AML-193 (cell line): ENCODE measurements at regions not wholly inside any gene's neighbourhood (a gene's known extent, or its start where the extent isn't known, plus 50 kb on each side); places are given as distances from the start of the nearest gene placed in this dataset.
"Not testable (repeated sequence)": the region's sequence is repeated elsewhere in the genome, so short reads cannot be mapped to it uniquely, and the experiment has no call there.

Experiments
- DNase-seq, 2 experiments: peaks; one replicate each; lab custom pipeline; 2025; lab: John Stamatoyannopoulos, UW

- DNase-seq, result no peak
These were observed 512.3 kb downstream of the ZNF385D start for GRCh38 chr3:21238661-21239060.

GRCh38 chr3:21237638-21238037 lies 513.4 kb downstream of the ZNF385D start:
- no peak for DNase-seq

- no peak for DNase-seq
These were observed 515.5 kb downstream of the ZNF385D start for GRCh38 chr3:21235491-21235890.

- DNase-seq, result no peak
These were observed 516.1 kb downstream of the ZNF385D start for GRCh38 chr3:21234933-21235332.

DNA sequence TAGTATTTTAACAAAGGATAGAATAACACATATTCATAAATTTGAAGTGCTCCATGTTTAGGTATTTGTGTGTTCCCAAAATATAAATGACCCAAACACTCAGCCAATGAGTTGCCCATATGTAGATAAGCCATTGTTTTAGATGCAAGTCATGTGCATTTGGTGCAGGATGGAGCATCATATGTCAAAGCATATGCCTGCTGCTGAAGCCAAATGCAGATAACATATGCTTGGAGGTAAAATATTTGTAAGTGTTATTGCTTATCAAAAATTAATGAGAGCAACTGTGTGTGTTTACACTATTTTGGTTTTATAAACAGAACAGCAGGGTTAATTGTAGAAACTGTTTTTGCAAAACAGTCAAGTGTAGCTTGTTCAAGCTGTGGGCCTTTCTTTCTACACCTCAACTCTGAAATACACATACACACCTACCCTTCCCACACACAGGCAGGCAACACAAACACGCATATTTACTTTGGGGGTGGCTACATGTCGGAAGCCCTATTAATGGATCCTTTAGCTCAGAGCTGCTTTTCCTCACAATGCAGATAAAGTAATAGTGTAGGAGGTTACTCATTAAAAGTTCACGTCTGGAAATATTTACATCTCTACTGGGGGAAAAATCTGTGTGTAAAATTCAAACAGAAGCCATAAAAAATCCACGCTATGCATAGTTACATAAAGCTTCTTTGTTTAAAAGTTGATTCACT lies 521.4 kb downstream of the ZNF385D start:
- no peak for DNase-seq

DNA sequence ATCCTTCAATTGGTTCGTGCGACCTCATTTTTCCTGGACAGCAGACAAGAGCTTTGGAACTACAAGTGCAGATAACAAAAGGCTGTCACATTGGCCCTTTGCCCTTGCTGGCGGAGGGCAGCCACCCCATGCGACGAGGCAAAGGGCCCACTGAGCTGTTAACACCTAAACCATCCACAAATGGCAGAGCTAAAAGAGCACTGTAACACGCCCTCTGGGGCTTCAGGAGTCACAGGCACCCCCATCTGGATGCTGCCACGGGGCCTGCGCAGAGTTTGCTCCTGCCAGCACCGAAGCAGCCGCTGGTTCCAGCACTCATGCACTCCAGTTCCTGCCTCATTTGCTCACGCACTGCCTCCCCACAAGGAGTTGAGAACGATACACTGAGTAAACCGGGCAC lies 524.9 kb downstream of the ZNF385D start:
- DNase-seq, result no peak

DNA sequence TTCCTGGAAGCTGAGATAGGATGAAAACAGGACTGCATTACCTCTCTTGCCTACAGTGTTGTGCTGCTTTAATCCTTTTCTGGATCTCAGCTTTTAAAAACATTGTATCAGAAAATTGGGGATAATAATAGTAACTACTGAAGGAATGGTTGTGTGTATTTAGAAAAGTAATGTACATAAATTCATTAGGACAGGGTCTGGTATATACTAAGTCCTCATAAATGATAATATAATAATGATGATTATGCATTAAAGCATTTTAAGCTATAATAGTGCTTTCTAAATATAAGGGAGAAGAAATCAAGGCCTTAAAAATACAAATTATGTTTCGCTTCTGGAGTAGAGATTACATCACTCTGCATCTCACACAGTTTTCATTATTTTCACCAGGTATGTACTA lies 530.1 kb downstream of the ZNF385D start:
- DNase-seq, result no peak

GRCh38 chr3:21216598-21216997 lies 534.4 kb downstream of the ZNF385D start:
- peak; percentile 1 to 5 for DNase-seq

DNA sequence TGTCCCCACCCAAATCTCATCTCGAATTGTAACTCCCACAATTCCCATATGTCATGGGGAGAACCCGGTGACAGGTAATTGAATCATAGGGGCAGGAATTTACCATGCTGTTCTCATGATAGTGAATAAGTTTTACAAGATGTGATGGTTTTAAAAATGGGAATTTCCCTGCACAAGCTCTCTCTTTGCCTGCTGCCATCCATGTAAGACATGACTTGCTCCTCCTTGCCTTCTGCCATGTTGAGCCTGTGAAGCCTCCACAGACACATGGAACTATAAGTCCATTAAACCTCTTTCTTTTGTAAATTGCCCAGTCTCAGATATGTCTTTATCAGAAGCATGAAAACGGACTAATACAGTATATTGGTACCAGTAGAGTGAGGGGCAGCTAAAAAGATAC lies 546.9 kb downstream of the ZNF385D start:
- not testable (repeated sequence) for DNase-seq

- no peak for DNase-seq
These were observed 555.8 kb downstream of the ZNF385D start for GRCh38 chr3:21195203-21195602.

DNA sequence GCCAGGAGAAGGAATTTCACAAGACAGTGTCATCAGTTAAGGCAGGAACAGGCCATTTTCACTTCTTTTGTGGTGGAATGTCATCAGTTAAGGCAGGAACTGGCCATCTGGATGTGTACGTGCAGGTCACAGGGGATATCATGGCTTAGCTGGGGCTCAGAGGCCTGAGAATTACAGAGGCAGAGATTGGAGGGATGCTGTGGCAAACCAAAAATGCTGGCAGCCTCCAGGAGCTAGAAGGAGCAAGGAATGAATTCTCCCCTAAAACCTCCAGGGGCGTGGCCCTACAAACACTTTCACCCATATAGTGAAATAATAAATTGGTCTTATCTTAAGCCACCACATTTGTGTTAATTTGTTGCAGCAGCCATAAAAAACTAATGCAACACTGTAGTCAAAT lies 557.0 kb downstream of the ZNF385D start:
- not testable (repeated sequence) for DNase-seq

DNA sequence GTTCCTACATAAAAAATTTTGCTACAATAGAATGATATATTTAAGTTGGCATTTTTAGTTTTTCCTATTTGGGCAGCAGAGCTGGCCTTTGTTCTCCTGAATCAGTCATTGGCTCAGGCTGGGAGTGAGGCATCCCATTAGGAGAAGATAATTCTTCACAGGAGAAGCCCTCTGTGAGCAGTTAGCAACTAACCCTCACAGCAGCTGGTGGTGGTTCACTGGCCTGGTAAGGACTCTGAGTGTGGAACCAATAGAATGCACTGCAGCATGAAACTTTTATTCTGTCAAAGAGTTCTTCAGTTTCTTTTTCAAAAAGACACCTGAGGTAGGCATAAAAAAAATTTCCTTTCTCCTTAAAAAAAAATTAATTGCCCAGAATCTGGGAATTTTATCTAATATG lies 562.6 kb downstream of the ZNF385D start:
- DNase-seq, result no peak

DNA sequence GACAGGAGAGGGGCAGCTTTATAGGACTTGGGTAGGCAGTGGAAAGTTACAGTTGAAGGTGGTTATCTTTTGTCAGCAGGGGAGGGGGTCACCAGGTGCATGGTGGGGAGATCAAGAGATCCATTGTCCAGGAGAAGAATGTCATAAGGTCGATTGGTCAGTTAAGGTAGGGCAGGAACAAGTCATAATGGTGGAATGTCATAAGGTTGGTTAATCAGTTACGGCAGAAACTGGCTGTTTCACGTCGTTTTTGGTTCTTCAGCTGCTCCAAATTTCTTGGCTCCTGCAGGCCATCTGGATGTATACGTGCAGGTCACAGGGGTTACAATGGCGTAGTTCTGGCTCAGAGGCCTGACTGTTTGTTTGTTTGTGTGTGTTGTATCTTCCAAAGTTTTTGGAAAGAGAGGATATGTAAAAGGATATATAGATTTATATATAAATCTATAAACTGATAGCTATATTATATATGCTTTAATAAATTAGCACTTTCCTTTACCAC lies 565.1 kb downstream of the ZNF385D start:
- DNase-seq, result no peak

DNA sequence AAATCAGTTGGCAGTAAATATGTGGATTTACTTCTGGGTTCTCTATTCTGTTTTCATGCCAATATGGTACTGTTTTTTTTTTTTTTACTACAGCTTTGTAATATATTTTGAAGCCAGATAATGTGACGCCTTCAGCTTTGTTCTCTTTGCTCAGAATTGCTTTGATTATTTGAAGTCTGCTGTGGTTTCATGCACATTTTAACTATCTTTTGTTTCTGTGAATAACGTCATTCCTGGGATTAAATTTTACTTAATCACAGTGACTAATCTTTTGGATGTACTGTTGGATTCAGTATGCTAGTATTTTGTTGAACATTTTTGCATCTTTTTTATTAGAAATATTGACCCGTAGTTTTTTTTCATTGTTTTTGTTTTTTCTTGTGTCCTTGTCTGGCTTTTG lies 576.5 kb downstream of the ZNF385D start:
- DNase-seq, result no peak

DNA sequence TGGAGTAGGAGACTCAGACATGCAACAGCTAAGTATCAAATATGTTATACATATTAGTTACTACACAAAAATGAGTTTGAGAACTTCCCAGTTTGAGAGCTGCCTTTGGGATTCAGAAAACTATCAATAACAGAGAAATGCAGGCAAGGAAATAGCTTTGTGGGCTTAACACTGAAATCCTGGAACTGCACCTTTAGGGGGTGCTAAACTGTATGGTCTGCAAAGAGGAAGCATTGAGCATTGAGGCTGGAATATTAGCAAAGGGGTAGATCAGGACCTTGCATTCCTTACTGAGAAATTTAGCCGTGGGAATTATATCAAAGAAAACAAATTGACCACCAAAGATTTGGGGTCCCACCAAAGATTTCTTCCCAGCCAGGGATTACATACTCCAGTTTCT lies 580.0 kb downstream of the ZNF385D start:
- DNase-seq, result peak; percentile 2 to 9

GRCh38 chr3:21169948-21170347 lies 581.1 kb downstream of the ZNF385D start:
- no peak for DNase-seq

GRCh38 chr3:21168471-21168870 lies 582.5 kb downstream of the ZNF385D start:
- DNase-seq, result no peak

GRCh38 chr3:21163956-21164355 lies 587.1 kb downstream of the ZNF385D start:
- no peak for DNase-seq

- DNase-seq, result no peak
These were observed 591.5 kb downstream of the ZNF385D start for GRCh38 chr3:21159543-21159906.

- no peak for DNase-seq
These were observed 592.0 kb downstream of the ZNF385D start for GRCh38 chr3:21158861-21159542.

DNA sequence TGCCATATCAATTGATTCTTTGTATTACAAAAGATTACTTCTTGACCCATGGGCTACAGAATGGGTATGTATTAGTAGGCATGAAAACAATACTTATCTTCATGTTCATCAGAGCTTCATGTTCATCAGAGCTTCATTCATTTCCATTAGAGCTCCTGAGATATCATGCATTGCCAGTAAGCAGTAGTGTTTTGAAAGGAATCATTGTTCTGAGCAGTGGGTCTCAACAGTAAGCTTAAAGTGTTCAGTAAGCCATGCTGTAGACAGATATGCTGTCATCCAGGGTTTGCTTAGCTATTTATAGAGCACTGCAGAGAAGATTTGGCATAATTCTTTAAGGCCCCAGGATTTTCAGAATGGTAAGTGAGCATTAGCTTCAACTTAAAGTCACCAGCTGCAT lies 596.1 kb downstream of the ZNF385D start:
- DNase-seq, result no peak

DNA sequence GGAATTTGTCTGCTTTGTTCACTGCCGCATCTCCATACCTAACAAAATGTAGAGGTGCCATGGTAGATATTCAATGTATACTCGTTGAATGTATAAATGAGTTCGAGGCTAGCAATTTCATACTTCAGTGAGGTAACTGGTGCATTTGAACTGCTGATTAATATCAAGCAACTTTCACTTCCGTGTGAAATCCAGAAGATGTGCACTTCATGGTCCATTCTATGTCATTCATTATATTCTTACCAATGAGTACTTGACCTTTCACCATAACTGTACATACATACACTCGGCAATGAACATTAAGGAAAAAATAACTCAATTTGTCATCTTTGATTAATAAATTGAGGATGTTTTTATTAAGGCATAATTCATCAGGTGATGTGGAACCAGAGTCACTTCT lies 598.5 kb downstream of the ZNF385D start:
- DNase-seq, result no peak

DNA sequence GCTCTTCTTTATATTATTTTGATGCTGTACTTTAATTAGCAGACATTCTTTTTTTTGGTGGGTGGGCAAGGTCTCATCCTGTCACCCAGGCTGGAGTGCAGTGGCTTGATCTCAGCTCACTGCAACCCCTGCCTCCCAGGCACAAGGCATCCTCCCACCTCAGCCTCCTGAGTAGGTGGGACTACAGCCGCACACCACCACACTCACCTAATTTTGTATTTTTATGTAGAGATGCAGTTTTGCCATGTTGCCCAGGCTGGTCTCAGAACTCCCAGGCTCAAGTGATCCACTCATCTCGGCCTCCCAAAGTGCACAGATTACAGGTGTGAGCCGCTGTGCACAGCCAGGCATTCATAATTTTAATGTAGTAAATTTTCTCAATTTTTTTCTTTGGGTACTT lies 608.1 kb downstream of the ZNF385D start:
- DNase-seq, result no peak

- DNase-seq, result no peak
These were observed 609.0 kb downstream of the ZNF385D start for GRCh38 chr3:21142031-21142430.
